DND-41 (cell line): ENCODE measurements at regions not wholly inside any gene's neighbourhood (a gene's known extent, or its start where the extent isn't known, plus 50 kb on each side); places are given as distances from the start of the nearest gene placed in this dataset.

Experiments used
- EZH2 ChIP-seq: IDR thresholded peaks from 3 replicates; pipeline ENCODE4 v1.6.1; 2012; ENCODE audit warnings: borderline replicate concordance, low read depth, mild to moderate bottlenecking, moderate library complexity, low read length, inconsistent platforms; ENCODE audit not compliant: severe bottlenecking
- TF ChIP-seq, protein P1 (sequence below): IDR thresholded peaks from 2 replicates; pipeline ENCODE4 v1.5.1; 2012; ENCODE audit warnings: borderline replicate concordance, low read length, moderate library complexity, mild to moderate bottlenecking; ENCODE audit not compliant: poor library complexity, severe bottlenecking; ENCODE audit errors: extremely low read depth

DNA sequence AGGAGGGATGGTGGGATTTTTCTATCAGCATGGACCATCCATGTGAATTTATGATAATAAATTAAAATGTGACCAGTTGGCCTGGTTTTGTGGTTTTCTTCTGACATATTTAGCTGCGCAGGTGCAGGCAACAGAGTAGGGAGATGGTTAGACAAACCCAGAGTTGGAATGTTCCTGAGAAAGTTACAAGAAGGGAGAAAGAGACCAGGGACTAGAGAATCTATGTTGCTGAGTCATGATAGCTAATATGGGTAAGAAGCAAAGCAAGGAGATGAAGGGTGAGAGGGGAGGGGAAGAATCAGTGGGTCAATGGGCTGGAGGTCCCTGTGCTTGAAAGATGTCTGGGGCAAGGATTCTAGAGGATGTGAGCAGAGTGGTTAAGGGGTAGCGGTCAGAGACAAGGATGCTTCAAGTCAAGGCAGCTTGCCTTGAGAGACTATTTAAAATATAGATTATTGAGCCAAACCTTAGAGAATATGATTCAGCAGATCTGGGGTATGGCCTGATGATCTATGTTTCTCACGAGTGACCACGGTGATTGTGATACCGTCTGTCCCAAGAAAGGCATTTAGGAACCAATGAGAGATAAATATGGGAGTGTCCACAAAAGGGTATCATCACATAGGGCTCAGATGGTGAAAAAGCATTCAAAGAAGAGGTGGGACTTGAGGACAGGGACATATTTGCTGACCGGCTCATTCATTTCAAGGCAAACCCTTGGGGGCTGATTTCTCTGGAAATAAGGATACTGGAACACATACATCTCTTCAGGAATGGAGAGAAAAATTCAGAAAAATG lies 219.7 kb upstream of the PLD5 start:
- TF ChIP-seq, protein P1, sequence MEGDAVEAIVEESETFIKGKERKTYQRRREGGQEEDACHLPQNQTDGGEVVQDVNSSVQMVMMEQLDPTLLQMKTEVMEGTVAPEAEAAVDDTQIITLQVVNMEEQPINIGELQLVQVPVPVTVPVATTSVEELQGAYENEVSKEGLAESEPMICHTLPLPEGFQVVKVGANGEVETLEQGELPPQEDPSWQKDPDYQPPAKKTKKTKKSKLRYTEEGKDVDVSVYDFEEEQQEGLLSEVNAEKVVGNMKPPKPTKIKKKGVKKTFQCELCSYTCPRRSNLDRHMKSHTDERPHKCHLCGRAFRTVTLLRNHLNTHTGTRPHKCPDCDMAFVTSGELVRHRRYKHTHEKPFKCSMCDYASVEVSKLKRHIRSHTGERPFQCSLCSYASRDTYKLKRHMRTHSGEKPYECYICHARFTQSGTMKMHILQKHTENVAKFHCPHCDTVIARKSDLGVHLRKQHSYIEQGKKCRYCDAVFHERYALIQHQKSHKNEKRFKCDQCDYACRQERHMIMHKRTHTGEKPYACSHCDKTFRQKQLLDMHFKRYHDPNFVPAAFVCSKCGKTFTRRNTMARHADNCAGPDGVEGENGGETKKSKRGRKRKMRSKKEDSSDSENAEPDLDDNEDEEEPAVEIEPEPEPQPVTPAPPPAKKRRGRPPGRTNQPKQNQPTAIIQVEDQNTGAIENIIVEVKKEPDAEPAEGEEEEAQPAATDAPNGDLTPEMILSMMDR = no peak
- TF ChIP-seq EZH2 = no peak
